ENCODE measurements at regions not wholly inside any gene's neighbourhood (a gene's known extent, or its start where the extent isn't known, plus 50 kb on each side); places are given as distances from the start of the nearest gene placed in this dataset.

- no peak overlapping the region for H3K4me3 ChIP-seq (ENCODE audit: low read length)
- no peak overlapping the region for H3K9ac ChIP-seq (ENCODE audit: low read length)
- no peak for DNase-seq (ENCODE audit: low read depth)
- H3K27me3 ChIP-seq (replicated peaks; ENCODE audit: control insufficient read depth, insufficient read depth, low read length): no peaks in the 10 kb centered on the region
- no peaks in the 10 kb centered on the region for H3K9me3 ChIP-seq (ENCODE audit: control insufficient read depth, low read length)
- peaks cover 10% of the 10 kb centered on the region for H3K4me1 ChIP-seq (ENCODE audit: control insufficient read depth, insufficient read depth, low read length)
- H3K36me3 ChIP-seq (ENCODE audit: control insufficient read depth, insufficient read depth, low read length, severe bottlenecking): no peaks in the 10 kb centered on the region
These were observed 270.0 kb upstream of the HSF2 start for GRCh38 chr6:122129313-122130025.

DNA sequence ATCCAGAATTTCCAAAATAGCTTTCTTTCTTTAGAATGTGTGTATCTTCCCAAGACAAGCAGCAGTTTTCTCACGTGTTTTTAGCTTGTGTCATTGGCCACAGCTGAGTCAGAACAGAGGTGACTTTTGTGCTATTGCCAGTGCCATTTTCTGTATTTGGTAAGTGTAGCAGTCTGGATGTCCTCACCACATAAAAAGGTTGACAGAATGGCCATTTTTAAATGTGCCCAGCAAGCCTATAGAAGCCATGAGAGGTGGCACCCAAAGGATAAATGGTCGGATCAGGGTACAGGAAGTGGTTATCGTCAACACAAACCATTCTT is 269.5 kb upstream of the HSF2 start:
- no peaks in the 10 kb centered on the region for H3K27me3 ChIP-seq (replicated peaks; ENCODE audit: control insufficient read depth, insufficient read depth, low read length)
- no peak overlapping the region for H3K9ac ChIP-seq (ENCODE audit: low read length)
- peaks cover 10% of the 10 kb centered on the region for H3K4me1 ChIP-seq (ENCODE audit: control insufficient read depth, insufficient read depth, low read length)
- H3K9me3 ChIP-seq (ENCODE audit: control insufficient read depth, low read length): no peaks in the 10 kb centered on the region
- no peaks in the 10 kb centered on the region for H3K36me3 ChIP-seq (ENCODE audit: control insufficient read depth, insufficient read depth, low read length, severe bottlenecking)
- no peak overlapping the region for H3K4me3 ChIP-seq (ENCODE audit: low read length)
- no peak for DNase-seq (ENCODE audit: low read depth)

GRCh38 chr6:122130518-122130917 is 268.9 kb upstream of the HSF2 start:
- no peak for DNase-seq (ENCODE audit: low read depth)

DNA sequence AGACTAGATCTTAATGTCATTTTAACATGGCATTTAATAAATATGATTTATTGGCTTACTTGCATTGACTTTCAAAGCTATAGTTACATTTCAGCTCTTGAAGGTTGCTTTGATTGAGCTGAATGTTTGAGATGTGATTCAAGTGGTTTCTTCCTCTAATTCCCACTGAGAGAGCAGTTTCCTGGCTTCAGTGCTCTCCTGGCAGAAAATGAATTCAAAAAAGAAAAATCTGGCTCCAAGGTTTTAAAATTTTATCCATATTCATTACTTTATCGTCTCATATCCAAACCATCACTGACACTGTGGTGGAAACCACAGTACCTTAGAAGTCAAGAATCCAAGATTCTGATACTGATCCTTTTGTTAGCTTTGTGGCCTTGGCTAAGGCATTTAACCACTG is 263.1 kb upstream of the HSF2 start:
- no peak for DNase-seq (ENCODE audit: low read depth)
- H3K9me3 ChIP-seq (ENCODE audit: control insufficient read depth, low read length): no peaks in the 10 kb centered on the region
- no peaks in the 10 kb centered on the region for H3K4me1 ChIP-seq (ENCODE audit: control insufficient read depth, insufficient read depth, low read length)
- H3K27me3 ChIP-seq (replicated peaks; ENCODE audit: control insufficient read depth, insufficient read depth, low read length): no peaks in the 10 kb centered on the region
- no peaks in the 10 kb centered on the region for H3K36me3 ChIP-seq (ENCODE audit: control insufficient read depth, insufficient read depth, low read length, severe bottlenecking)
- H3K4me3 ChIP-seq (ENCODE audit: low read length): no peak overlapping the region
- no peak overlapping the region for H3K9ac ChIP-seq (ENCODE audit: low read length)

More at GRCh38 chr6:122130518-122130917, 268.9 kb upstream of the HSF2 start:
- Histone ChIP-seq H3K9ac (ENCODE audit: low read length) (no peak overlapping the region), H3K4me1 (ENCODE audit: control insufficient read depth, insufficient read depth, low read length) (peaks cover 10% of the 10 kb centered on the region), H3K27me3 (replicated peaks; ENCODE audit: control insufficient read depth, insufficient read depth, low read length) (no peaks in the 10 kb centered on the region), H3K36me3 (ENCODE audit: control insufficient read depth, insufficient read depth, low read length, severe bottlenecking) (no peaks in the 10 kb centered on the region), H3K9me3 (ENCODE audit: control insufficient read depth, low read length) (no peaks in the 10 kb centered on the region), H3K4me3 (ENCODE audit: low read length) (no peak overlapping the region)

GRCh38 chr6:122140031-122140430 is 259.4 kb upstream of the HSF2 start:
- Histone ChIP-seq H3K27me3 (replicated peaks; ENCODE audit: control insufficient read depth, insufficient read depth, low read length) (no peaks in the 10 kb centered on the region), H3K4me3 (ENCODE audit: low read length) (no peak overlapping the region), H3K4me1 (ENCODE audit: control insufficient read depth, insufficient read depth, low read length) (no peaks in the 10 kb centered on the region), H3K9ac (ENCODE audit: low read length) (no peak overlapping the region), H3K36me3 (ENCODE audit: control insufficient read depth, insufficient read depth, low read length, severe bottlenecking) (no peaks in the 10 kb centered on the region), H3K9me3 (ENCODE audit: control insufficient read depth, low read length) (no peaks in the 10 kb centered on the region)
- no peak for DNase-seq (ENCODE audit: low read depth)

DNA sequence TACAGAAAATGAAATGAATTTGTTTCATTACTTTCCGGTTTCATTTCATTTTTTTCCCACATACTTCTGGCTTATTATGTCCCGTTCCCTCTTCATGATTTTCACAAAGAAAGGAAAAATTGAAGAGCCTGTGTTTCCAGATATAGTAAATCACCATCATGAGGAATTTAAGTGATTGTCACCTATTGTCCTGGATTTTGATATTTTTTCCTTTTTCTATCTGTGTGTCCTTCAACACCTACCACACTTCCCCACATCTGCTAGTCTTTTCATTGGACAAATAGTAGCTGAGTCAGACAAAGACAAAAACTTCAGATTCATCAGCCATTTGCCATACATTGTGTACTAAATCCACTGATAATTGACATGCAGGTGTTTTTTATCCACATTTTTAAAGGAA is 258.2 kb upstream of the HSF2 start:
- no peaks in the 10 kb centered on the region for H3K36me3 ChIP-seq (ENCODE audit: control insufficient read depth, insufficient read depth, low read length, severe bottlenecking)
- H3K27me3 ChIP-seq (replicated peaks; ENCODE audit: control insufficient read depth, insufficient read depth, low read length): no peaks in the 10 kb centered on the region
- H3K9me3 ChIP-seq (ENCODE audit: control insufficient read depth, low read length): no peaks in the 10 kb centered on the region
- H3K4me1 ChIP-seq (ENCODE audit: control insufficient read depth, insufficient read depth, low read length): peaks cover 5% of the 10 kb centered on the region
- H3K9ac ChIP-seq (ENCODE audit: low read length): no peak overlapping the region
- DNase-seq (ENCODE audit: low read depth): no peak
- H3K4me3 ChIP-seq (ENCODE audit: low read length): no peak overlapping the region

- peaks cover 5% of the 10 kb centered on the region for H3K4me1 ChIP-seq (ENCODE audit: control insufficient read depth, insufficient read depth, low read length)
- H3K36me3 ChIP-seq (ENCODE audit: control insufficient read depth, insufficient read depth, low read length, severe bottlenecking): no peaks in the 10 kb centered on the region
- H3K4me3 ChIP-seq (ENCODE audit: low read length): no peak overlapping the region
- peak; percentile 33 for DNase-seq (ENCODE audit: low read depth)
- H3K27me3 ChIP-seq (replicated peaks; ENCODE audit: control insufficient read depth, insufficient read depth, low read length): no peaks in the 10 kb centered on the region
- no peak overlapping the region for H3K9ac ChIP-seq (ENCODE audit: low read length)
- no peaks in the 10 kb centered on the region for H3K9me3 ChIP-seq (ENCODE audit: control insufficient read depth, low read length)
These were observed 255.4 kb upstream of the HSF2 start for GRCh38 chr6:122143813-122144601.

- Histone ChIP-seq H3K36me3 (ENCODE audit: control insufficient read depth, insufficient read depth, low read length, severe bottlenecking) (no peaks in the 10 kb centered on the region), H3K9me3 (ENCODE audit: control insufficient read depth, low read length) (no peaks in the 10 kb centered on the region), H3K4me1 (ENCODE audit: control insufficient read depth, insufficient read depth, low read length) (peaks cover 5% of the 10 kb centered on the region), H3K27me3 (replicated peaks; ENCODE audit: control insufficient read depth, insufficient read depth, low read length) (no peaks in the 10 kb centered on the region), H3K4me3 (ENCODE audit: low read length) (no peak overlapping the region), H3K9ac (ENCODE audit: low read length) (no peak overlapping the region)
- DNase-seq (ENCODE audit: low read depth): peak; percentile 54
These were observed 254.2 kb upstream of the HSF2 start for GRCh38 chr6:122145246-122145645.

- Histone ChIP-seq H3K9me3 (ENCODE audit: control insufficient read depth, low read length) (no peaks in the 10 kb centered on the region), H3K27me3 (replicated peaks; ENCODE audit: control insufficient read depth, insufficient read depth, low read length) (no peaks in the 10 kb centered on the region), H3K9ac (ENCODE audit: low read length) (no peak overlapping the region), H3K36me3 (ENCODE audit: control insufficient read depth, insufficient read depth, low read length, severe bottlenecking) (no peaks in the 10 kb centered on the region), H3K4me3 (ENCODE audit: low read length) (no peak overlapping the region), H3K4me1 (ENCODE audit: control insufficient read depth, insufficient read depth, low read length) (peaks cover 5% of the 10 kb centered on the region)
- DNase-seq (ENCODE audit: low read depth): peak; percentile 55
These were observed 253.7 kb upstream of the HSF2 start for GRCh38 chr6:122145741-122146240.

- peaks cover 5% of the 10 kb centered on the region for H3K4me1 ChIP-seq (ENCODE audit: control insufficient read depth, insufficient read depth, low read length)
- DNase-seq (ENCODE audit: low read depth): no peak
- no peaks in the 10 kb centered on the region for H3K36me3 ChIP-seq (ENCODE audit: control insufficient read depth, insufficient read depth, low read length, severe bottlenecking)
- H3K4me3 ChIP-seq (ENCODE audit: low read length): no peak overlapping the region
- H3K9ac ChIP-seq (ENCODE audit: low read length): no peak overlapping the region
- no peaks in the 10 kb centered on the region for H3K9me3 ChIP-seq (ENCODE audit: control insufficient read depth, low read length)
- no peaks in the 10 kb centered on the region for H3K27me3 ChIP-seq (replicated peaks; ENCODE audit: control insufficient read depth, insufficient read depth, low read length)
These were observed 252.2 kb upstream of the HSF2 start for GRCh38 chr6:122147291-122147690.

DNA sequence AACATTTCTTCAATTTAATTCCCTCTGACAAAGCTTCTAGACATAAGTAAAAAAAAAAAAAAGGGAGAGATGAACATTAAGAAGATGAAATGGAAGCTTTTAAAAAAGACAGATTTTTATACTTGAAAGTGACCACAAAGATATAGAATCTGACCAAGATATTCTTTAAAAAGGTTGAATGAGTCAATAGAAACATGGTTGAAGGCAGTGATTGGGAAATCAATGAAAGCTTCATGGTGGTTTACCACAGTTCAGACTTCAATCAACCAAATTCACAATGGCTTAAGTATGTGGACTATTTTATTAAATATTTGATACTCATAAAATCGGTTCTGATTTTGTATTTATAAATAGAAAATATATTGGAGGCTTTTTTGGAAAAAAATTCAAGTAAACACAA is 248.4 kb upstream of the HSF2 start:
- peak; percentile 5 for DNase-seq (ENCODE audit: low read depth)
- H3K9ac ChIP-seq (ENCODE audit: low read length): no peak overlapping the region
- no peaks in the 10 kb centered on the region for H3K36me3 ChIP-seq (ENCODE audit: control insufficient read depth, insufficient read depth, low read length, severe bottlenecking)
- no peak overlapping the region for H3K4me3 ChIP-seq (ENCODE audit: low read length)
- no peaks in the 10 kb centered on the region for H3K27me3 ChIP-seq (replicated peaks; ENCODE audit: control insufficient read depth, insufficient read depth, low read length)
- H3K9me3 ChIP-seq (ENCODE audit: control insufficient read depth, low read length): no peaks in the 10 kb centered on the region
- no peaks in the 10 kb centered on the region for H3K4me1 ChIP-seq (ENCODE audit: control insufficient read depth, insufficient read depth, low read length)
